AG04449 (cell line): ENCODE measurements at regions not wholly inside any gene's neighbourhood (a gene's known extent, or its start where the extent isn't known, plus 50 kb on each side); places are given as distances from the start of the nearest gene placed in this dataset.

Experiments used
- CTCF ChIA-PET: fragments of 350-600 bp; formaldehyde crosslinking; extraction: SDS; loops from one replicate; lab custom pipeline; 2021; ENCODE audit warnings: antibody characterized with exemption; lab: Yijun Ruan, JAX
- POLR2A ChIA-PET: fragments of 400-600, 350-600 bp; formaldehyde crosslinking; extraction: SDS; loops from one replicate; lab custom pipeline; 2020; ENCODE audit warnings: antibody characterized with exemption, inconsistent platforms; lab: Yijun Ruan, JAX
- DNase-seq: peaks from one replicate; pipeline ENCODE4 v3.0.0-alpha.2; 2010; ENCODE audit warnings: low read depth, low spot score
- H3K4me3 ChIP-seq: 2 replicates; pipeline ENCODE4 v1.5.1; 2011; ENCODE audit warnings: low read depth, mild to moderate bottlenecking, control low read depth, low read length
- TF ChIP-seq, protein P1 (sequence below): IDR thresholded peaks from one replicate; pipeline ENCODE4 v1.5.1; 2011; ENCODE audit warnings: mild to moderate bottlenecking, moderate library complexity, low read length, control low read depth, inconsistent platforms; ENCODE audit not compliant: insufficient read depth; ENCODE audit errors: missing control alignments

DNA sequence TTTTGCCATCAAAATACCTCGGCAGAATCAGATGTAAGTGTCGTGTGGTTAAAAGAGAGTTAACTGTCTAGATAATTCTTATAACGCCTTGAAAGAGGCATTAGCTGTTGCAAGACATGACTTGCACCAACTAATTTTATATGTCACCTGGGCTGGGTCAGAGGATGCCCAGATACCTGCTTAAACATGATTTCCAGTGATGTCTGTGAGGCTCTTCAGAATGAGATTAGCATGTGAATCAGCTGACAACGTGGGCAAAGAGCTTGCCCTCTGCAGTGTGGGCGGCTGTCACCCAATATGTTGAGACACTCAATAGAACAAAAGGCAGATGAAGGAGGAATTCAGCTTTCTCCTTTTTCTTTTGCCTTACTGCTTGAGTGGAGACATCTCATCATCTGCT is 1180.6 kb downstream of the NLGN4Y start:
- TF ChIP-seq, protein P1, sequence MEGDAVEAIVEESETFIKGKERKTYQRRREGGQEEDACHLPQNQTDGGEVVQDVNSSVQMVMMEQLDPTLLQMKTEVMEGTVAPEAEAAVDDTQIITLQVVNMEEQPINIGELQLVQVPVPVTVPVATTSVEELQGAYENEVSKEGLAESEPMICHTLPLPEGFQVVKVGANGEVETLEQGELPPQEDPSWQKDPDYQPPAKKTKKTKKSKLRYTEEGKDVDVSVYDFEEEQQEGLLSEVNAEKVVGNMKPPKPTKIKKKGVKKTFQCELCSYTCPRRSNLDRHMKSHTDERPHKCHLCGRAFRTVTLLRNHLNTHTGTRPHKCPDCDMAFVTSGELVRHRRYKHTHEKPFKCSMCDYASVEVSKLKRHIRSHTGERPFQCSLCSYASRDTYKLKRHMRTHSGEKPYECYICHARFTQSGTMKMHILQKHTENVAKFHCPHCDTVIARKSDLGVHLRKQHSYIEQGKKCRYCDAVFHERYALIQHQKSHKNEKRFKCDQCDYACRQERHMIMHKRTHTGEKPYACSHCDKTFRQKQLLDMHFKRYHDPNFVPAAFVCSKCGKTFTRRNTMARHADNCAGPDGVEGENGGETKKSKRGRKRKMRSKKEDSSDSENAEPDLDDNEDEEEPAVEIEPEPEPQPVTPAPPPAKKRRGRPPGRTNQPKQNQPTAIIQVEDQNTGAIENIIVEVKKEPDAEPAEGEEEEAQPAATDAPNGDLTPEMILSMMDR, result no peak
- H3K4me3 ChIP-seq, result no peak overlapping the region
- DNase-seq, result no peak
- ChIA-PET POLR2A (no interaction called here), CTCF (no interaction called here)

DNA sequence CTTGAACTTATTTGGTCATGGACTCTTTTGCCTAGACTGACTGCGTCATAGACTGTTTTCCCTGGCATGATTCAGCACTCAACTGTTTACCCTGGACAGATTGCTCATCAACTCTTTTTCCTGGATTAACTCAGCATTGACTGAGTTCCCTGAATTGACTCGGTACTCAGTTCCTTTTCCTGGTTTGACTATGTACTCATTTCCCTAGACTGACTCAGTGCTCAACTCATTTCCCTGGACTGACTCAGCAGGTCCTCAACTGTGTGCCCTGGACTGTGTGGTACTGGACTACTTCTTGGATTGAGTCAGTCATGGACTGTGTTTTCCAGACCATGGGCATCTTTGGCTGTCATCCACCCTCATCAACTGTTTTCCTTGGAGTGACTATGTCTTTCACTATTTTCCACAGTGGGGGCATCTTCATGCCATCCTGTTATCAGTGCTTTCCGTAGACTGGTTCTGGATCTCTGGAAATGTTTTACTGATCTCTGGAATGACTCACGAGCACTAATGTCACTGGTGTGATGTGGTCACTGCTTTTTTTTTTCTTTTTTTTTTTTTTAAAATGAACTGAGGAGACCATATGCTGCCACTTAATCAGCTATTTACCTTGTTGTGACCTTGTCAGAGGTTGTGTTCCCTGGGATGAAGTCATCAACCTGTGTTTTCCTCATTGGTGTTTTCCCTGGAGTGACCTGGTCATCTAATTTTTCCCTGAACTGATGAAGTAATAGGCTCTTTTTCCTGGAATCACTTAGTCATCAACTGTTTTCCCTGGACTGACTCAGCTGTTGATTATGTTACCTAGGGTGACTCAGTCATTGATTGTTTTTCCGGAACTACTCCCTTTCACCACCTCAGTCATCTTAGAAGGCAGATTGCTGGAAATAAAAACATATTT is 1225.5 kb downstream of the NLGN4Y start:
- TF ChIP-seq, protein P1, result no peak
- POLR2A ChIA-PET, result no interaction called here
- CTCF ChIA-PET, result no interaction called here
- no peak overlapping the region for H3K4me3 ChIP-seq
- DNase-seq, result no peak

DNA sequence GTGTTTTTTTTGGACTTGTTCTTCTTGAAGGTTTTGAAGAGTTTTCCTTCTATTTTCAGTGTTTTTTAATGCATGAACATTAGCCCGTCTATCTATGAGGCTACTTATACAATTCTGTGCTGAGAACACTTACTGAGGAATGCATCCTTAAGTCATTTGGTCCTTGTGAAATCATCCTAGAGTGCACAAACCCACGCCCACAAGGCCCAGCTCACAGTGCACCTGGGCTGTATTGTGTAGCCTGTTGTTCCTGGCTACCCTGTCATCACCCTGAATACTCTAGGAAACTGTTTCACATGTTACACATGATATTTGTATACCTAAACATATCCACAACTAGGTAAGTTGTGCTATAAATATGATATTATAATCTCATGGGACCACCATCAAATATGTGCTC is 1226.7 kb downstream of the NLGN4Y start:
- H3K4me3 ChIP-seq, result no peak overlapping the region
- POLR2A ChIA-PET, result no interaction called here
- CTCF ChIA-PET, result no interaction called here
- DNase-seq, result no peak
- TF ChIP-seq, protein P1, result no peak

DNA sequence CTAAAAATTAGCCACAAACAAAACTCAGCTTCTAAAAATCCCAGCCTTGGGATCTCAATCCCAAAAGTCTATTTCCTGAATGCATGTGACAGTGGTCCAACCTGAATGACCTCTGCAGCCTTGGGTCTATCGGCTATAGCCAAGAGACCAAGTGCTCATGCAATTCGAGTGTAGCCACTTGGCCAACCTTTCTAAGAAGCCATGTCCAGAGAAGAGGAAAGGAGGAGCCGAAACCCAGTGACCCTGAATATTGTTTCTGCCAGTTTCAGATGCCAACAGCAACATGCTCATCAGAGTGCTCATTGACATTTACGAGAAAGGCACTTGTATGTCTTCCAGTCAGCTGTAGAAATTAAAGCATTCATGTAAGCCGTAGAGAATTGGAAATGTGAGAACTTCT is 1231.9 kb downstream of the NLGN4Y start:
- TF ChIP-seq, protein P1, result no peak
- DNase-seq, result no peak
- ChIA-PET POLR2A (no interaction called here), CTCF (no interaction called here)
- H3K4me3 ChIP-seq, result no peak overlapping the region

DNA sequence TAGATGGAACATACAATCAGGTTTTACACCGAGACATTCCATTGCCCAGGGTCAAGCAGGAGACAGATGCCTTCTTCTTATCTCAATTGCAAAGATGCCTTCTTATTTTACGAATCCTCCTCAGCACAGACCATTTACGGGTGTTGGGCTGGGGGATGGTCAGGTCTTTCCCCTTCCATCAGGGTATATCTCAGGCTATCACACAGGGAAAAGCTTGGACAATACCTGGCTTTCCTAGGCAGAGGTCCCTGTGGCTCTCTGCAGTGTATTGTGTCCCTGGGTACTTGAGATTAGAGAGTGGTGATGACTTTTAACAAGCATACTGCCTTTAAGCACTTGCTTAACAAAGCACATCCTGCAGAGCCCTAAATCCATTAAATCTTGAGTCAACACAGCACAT is 1249.2 kb downstream of the NLGN4Y start:
- no peak for DNase-seq
- no peak overlapping the region for H3K4me3 ChIP-seq
- CTCF ChIA-PET, result no interaction called here
- TF ChIP-seq, protein P1, result no peak
- POLR2A ChIA-PET, result no interaction called here

DNA sequence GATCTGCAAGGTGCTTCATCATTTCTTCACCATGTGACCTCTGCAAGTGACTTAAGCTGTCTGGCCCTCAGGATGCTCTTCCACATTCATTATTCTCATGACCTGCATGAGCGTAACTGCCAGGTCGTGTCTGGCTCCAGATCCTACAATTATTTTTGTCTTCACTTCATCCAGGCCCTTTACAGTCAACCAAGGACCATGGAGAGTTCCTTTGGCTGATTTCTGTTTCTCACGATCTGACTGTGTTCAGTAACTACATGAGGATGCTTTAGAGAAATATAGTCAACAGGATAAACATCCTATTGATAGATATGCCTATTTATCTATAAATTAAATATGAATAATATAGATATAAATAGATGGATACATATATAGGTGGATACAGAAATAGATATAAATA is 1251.6 kb downstream of the NLGN4Y start:
- ChIA-PET CTCF (no interaction called here), POLR2A (no interaction called here)
- TF ChIP-seq, protein P1, result no peak
- H3K4me3 ChIP-seq, result no peak overlapping the region
- DNase-seq, result no peak
